COR-L47 (cell line): ENCODE measurements at regions not wholly inside any gene's neighbourhood (a gene's known extent, or its start where the extent isn't known, plus 50 kb on each side); places are given as distances from the start of the nearest gene placed in this dataset.
A peak's percentile ranks its signal among the peaks of the same experiment; 100 is the strongest.

Source experiments
- DNase-seq: peaks from one replicate; lab custom pipeline; 2025; lab: John Stamatoyannopoulos, UW

DNA sequence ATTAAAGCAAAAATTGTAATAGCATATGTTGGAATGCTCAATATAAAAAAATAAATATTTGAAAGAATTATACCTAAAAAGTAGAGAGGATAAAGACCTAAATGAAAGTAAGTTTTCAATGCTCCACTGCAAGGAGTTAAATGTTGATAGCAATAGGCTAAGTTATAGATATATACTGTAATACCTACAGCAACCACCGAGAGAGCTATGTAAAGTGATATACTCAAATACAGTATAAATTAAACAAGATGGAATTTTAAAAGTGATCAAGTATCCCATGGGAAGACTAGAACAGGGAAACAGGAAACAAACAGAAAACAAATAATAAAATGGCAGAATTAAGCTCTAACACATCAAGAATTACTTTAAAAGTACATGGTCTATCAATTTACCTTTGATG, 73.9 kb downstream of the CASP3 start:
- no peak for DNase-seq

DNA sequence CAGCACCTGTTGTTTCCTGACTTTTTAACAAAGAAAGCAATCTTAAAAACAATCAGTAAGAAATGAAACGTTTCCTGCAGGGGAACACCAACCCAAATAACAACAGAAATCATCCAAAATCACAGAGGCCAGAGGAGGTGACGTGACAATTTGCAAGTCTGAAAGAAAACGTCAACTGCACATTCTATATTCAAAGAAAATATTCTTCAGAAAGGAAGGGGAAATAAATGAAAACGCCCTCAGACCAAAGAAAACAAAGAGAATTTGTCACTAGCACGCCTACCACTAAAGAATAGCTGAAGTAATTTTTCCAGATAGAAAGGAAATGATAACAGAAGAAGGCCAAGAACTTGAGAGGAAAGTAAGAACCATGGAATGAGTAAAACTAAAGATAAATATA, 74.4 kb downstream of the CASP3 start:
- DNase-seq: no peak

DNA sequence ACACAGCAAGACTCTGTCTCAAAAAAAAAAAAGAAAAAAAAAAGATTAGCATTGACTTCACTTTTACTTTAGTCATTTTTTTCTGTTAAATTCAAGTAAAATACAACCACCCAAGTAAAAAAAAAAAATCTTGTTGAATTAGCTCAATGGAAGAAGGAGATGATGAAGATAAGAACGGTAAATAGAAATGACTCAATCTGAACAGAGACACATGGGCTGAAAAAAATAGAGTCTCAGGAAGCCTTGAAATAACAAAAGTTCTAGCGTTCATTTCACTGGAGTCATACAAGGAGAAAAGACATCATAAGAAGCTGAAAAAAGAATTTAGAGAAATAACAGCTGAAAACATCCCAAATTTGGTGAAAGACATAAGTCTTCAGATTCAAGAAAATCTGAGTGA, 75.5 kb downstream of the CASP3 start:
- DNase-seq: no peak

DNA sequence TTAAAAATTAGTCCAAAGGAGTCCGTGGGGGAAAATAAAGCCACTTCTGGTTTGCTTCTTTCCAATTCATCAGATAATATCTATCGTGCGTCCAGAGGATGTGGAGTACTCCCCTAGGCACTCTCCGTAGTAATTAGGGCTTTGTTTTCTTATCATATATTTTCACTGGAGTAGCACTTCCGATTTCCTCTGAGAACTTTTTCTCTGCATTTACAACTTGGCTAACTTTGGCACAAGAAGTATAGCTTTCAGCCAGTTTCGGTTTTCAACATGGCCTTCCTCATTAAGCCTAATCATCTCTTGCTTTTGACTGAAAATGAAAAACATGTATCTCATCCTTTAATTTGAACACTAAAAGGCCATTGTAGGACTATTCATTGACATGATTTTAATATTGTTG, 80.5 kb downstream of the CASP3 start:
- no peak for DNase-seq

DNA sequence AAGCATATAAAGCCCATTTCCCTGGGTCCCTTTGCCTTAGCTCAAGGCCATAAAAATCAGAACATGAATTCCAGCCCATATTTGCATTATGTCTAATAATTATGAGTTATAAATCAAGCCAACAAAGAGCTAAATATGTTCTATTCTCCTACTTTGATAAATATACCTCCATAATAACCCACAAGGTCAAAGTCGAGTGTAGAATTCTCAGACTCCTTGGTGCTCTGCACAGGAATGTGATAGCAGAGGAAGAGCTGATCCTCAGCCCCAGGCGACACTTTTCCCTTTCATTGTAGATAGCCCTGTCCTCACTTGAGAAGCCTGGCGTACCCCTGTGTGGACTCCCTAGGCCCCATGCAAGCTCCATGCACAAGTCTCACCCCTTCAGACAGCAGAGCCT, 85.6 kb downstream of the CASP3 start:
- no peak for DNase-seq

DNA sequence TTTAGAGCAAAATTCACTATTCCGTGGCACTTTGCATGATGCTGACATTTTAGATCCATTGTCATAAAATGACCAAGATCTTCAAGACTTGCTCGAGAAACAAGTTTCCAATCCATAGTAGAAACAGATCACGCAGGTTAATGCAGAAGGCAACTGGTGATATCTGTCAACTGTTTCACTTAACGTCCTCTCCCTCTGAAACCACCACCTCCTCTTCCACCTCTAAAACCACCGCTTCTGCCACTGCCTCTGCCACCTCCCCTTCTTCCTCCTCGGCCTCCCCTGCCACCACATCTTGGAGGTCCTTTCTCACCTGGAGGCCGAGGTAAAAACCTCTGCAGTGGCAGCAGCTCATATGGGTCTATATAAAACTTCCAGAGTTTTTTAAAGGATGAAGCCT, 84.6 kb upstream of the IRF2 start:
- no peak for DNase-seq

DNA sequence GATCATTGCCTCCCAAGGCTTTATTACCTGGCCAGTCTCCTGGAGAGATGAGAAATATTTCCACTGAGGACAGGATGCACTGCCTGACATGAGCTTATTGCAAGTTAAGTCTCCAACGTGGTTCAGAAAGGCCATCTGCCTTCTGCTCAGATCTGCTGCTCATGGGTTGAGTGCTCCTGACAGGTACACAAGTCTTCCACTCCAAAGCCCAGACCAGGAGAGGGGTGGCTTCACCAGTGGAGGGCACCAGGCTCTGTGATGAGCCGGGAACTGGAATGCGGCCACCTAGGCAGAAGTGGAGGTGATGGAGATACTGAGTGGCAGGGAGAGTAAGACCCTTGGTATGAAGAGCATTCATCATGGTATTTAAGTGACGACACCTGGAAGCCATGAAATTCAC, 79.5 kb upstream of the IRF2 start:
- DNase-seq: no peak

DNA sequence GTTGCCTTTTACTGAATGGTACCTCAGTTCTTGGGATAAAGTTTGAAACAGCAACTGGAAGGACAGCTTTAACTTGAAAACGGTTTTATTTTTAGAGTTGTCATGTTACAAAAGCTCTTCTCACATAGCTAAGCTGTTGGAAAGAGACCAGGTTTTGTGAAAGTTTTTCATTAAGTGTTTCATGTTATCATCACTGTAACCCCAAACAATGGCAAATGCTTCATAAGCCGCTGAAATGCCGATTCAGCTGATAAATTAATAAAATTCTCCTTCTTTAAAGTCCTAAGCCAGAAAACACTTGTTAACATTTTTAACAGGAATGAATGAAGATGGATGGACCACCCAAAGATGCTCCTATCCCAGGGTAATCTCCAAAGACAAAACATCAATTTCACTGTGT, 76.1 kb upstream of the IRF2 start:
- DNase-seq: no peak

DNA sequence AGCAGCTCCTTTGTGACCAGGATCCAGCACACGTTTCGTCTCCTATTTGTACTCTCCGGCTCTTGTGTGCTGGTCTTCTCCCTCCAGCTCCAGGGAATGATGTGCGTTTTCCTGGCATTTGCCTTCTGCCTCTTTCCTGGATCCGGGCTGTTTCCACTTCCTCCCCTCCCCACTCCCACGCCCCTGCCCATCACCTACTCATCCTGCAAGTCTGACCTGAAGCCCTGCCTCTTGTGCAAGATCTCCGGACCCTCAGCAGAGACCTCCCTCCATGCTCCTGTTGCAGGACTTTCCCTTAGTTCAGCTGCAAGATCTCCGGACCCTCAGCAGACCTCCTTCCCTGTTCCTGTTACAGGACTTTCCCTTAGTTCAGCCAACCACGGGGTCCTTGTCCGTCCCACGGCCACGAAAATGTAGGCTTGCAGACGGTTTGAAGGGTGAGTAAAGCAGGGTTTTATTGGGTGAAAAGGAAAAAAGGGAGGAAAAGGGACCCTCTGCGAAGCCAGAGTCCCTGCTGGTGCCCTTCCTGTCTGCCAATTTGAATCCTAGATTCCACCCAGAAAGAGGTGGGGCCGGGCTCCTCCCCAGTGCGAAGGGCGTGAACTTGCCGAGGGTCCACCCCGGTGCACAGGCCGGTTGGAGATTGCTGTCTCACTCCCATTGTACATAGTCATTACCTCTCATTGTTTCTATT, 74.4 kb upstream of the IRF2 start:
- DNase-seq: no peak

DNA sequence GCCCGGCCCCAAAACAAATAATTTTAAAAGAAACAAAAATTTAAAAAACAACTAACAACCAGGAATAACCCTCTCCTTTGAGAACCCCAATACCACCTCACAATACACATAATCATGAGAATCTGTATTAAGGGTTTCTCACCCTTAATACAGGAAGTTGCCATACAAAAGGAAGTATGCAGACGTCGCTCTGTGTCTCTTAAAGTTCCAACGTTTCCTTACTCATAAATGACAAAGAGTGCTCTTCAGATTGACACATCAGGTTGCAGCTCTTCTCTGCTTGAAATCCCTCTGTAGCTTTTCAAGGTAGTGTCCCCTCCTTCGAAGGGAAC, 73.9 kb upstream of the IRF2 start:
- no peak for DNase-seq

DNA sequence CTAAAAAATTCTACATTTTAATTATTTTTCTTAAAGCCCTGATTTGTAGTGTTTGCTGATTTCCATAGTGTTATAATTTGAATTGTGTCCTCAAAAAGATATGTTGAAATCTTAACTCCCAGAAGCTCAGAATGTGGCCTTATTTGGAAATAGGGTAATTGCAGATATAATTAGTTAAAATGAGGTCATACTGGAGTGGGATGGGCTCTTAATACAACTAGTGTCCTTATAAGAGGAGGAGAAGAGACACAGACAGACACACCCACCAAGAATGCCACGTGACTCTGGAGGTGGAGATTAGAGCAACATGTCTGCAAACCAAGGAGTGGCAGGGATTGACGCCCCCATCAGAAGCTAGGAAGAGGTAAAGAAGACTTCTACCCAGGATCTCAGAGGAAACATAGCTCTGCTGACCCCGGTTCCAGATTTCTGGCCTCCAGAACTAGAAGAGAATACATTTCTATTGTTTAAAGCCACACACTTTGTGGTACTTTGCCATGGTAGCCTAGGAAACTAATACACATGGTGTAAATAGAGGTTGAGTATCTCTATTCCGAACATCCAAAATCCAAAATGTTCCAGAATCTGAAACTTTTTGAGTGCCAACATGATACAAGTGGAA, 70.5 kb upstream of the IRF2 start:
- no peak for DNase-seq

DNA sequence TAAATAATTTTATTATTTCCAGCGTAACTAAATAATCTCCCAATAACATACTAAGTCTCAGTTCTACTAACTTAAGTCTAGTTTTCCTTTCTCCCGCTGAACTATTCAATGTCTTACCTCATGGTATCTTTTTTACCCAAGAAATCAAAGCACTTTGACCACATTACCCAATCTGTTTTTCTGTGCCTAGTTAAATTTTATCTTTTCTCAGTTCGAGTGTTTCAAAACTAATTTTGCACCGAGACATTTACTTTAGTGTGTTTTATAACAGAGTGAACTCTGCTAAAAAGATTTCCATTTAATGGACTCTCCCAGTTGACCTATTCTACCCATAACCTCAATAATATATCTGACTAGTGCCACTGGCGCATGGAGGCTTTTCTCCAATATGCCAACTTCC, 67.6 kb upstream of the IRF2 start:
- no peak for DNase-seq

DNA sequence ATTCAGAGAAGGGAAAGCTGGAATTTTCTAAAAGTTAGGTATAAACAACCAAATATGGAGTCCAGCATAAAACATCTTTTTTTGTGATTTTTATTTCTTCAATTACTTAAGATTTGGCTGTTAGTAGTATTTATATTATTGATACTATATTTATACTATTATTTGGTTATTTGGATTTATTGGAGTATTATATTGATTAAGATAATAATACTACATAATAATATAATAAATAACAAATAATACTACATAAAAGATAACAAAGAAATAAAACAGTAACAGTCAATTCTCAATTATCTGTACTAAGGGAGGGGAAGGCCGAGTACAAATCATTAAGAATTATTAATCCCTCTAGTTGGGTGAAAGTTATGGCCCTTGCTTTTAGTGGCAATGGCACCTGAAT, 66.0 kb upstream of the IRF2 start:
- DNase-seq: no peak

DNA sequence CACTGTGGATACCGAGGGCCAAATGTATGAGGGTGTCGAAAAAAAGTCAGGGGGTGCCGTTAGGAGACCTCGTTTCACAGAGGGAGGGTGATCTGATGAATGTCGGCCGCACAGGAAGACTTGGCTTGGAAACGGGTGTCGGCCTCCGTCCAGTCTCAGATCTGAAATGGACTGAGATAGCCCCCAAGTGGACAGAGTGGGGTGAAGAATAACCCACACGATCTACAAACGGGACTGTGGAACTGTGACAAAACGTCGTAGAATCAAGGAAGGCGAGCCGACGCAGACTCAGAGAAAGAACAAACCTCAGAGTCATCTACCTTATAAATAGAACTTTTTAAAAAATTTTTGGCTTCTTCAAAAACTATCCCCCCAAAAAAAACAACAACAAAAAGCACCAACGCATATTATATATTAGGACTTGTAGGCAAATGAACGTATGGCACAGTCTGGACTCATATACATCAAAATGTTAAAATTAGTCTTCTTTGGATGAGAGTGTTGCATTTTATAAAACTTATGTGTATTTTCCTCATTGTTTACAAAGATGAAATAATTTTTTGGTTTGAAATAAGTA, 63.8 kb upstream of the IRF2 start:
- peak; percentile 89 for DNase-seq

DNA sequence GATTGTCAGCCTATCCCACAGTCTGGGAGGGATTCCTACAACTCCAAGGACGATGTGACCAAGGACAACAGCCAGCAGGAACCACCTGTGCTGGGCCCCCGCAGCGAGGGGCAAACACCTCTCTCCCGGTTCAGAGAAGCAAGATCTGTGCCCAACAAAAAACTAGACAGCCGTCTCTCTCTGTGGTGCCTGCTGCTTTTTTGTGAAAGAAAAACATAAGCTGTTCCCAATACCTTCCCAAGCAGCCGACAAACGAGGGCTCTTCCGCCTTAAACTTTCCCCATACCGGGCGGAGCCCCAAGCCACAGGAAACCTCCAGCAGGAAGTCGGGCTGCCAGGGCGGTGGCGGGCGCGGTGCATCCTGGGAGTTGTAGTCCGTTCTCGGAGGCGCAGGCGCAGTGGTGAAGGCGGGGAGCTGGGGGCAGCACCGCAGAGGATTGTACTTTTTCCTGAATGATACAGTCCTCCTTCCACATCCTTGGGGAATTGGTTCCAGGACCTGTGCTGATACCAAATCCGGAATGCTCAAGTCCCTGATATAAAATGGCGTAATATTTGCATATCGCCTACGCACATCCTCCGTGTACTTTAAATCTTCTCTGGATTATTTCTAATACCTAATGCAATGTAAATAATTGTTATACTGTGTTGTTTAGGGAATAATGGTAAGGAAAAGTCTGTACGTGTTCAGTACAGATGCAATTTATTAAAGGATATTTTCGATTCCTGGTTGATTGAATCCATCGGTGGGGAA, 63.1 kb upstream of the IRF2 start:
- DNase-seq: peak; percentile 93

DNA sequence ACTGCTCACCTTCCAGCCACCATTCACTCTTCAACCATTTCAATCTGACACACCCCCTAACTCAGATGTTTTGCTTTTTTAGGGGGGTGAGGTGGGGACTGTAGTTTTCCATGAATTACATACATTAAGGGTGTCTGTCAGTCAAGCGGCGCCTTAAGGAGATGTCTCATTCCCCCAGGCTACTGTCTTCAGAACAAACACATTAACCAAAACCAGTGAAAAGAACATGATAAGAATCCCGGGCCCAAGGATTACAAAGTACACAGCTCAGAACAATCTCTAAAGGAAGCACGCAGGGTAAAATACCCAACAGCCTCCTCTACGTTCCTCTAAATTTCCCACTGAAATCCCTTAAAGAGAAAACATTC, 62.5 kb upstream of the IRF2 start:
- no peak for DNase-seq

DNA sequence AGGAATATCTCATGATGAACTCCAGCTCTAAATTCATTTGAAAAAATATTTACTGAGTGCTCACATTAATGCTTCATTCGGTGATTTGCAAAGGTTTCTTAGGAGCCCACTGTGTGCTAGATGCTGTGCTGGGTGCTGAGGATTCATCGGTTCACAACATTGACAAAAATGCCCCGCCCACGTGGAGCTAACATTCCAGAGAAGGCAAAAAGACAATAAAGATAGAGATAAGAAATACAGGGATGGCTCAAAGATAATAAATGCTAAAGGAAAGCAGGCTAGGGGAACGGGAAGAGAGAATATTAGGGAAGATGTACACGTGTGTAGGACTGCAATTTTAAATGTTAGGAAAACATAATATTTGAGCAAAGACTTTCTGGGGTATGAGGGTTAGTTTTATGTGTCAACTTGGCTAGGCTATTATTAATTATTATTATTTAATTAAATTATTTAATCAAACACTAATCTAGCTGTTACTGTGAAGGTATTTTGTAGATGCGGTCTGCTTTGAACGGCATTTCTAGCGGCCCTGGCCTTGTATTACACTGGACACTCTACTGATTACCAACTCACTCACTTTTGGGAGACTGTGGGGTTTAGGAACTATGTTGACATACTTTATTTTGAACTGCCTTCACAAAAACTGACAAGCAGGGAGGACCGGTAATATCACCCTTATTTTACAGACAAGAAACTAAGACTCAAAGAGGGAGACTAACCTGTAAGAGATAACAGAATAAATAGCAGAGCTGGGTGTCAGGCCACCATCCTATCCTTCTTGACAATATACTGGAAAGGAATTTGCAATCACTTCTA, 61.9 kb upstream of the IRF2 start:
- no peak for DNase-seq

DNA sequence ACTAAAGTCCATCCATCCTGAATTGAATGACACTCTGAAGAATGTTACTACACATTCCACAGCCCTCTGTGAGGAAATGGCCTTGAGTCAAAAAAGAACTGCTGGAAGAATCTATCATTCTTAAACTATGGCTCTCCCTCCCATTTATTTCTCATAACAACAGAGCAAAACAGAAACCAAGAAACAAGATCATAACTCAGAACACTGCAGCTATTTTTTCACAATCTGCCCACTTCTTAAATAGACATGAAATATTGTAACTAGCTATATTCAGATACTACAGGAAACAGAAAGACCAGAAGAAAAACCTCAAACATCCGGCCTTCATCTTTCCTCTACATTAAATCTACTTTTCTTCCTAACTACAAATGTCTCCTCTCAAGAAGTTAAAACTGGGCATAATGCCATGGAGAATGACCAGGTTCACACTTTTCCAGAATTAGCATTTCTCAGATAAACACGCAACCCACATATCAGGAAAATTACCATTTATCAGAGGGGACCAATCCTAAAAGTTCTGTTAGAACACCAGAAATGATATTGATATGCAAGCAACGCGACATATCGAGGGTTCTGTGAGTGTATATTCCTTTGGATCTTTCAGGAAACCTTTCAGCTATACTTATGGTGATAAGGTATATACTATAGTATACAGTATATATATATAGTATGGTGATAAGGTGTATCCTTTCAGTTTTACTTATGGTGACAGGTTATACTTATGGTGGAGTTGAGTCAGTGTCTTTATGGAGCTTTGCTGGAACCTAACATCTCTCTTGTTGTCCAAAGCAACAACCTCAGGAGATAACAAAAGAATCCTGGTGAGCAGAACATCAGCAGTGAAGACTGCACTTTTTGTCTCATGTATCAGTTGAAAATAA, 60.4 kb upstream of the IRF2 start:
- no peak for DNase-seq

DNA sequence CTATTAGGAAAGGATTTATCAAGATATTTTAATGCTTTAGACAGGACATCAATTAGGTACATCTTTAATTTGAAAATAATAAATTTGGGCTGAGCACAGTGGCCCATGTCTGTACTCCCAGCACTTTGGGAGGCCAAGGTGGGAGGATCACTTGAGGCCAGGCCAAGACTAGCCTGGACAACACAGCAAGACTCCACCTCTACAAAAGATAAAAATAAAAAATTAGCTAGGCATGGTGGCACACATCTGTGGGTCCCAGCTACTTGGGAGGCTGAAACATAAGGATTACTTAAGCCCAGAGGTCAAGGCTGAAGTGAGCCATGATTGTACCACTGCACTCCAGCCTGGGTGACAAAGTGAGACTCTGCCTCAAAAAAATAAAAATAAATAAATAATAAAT, 59.6 kb upstream of the IRF2 start:
- DNase-seq: no peak

DNA sequence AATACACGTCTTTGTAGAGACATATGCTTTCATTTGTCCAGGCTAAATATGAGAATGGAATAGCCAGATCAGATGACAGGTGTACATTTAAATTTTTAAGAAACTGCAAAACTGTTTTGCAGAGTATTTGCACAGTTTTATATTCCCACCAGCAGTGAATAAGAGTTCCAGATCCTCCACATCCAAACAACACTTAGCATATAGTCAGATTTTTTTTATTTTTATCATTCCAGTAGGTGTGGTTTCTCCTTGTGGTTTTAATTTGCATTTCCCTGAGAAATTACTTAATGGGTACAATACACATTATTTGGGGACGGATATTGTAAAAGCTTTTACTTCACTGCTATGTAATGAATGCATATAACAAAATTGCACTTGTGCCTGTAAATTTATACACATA, 56.7 kb upstream of the IRF2 start:
- no peak for DNase-seq

DNA sequence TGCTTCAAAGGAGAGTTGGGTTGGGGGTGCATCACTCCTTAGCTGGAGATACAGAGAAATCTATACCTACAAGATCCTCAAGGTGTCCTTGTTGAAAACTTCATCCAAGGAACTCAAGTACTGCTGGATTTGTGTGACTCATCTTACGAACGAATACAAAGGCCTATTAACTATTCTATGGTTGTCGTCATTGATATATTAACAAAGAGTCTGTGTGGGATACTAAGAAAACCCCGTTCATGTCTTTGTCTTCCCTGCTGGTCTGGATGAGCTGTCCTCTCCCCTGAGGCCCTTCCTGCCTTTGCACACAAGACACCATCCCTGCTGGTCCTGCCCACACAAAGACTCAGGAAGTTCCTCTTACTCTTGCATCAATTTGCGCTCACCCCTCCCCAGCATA, 54.9 kb upstream of the IRF2 start:
- DNase-seq: no peak

DNA sequence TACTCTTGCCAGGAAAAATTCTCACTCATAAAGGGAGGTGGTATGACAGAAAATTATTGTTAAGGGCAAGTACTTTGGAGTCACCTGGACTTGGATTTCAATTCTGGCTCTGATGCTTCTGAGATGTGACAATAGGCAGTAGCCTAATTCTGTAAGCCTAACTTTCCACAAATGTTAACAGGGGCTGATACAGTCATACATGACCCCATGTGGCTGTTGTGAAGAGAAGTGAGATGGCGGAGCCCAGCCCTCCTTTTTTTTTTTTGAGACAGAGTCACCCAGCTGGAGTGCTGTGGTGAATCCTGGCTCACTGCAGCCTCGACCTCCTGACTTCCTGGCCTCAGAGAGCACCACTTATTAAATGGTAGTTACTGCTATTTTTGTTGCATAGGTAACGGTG, 54.4 kb upstream of the IRF2 start:
- DNase-seq: no peak
